Large intestine (tissue), 3 donors: ENCODE measurements at regions not wholly inside any gene's neighbourhood (a gene's known extent, or its start where the extent isn't known, plus 50 kb on each side); places are given as distances from the start of the nearest gene placed in this dataset.

Experiments
- DNase-seq, 2 donors: peaks; one replicate each; pipeline versions ENCODE4 v3.0.0 to v3.0.0-alpha.2; 2013
- H3K27ac ChIP-seq: one replicate; pipeline ENCODE4 v1.5.1; 2013; ENCODE audit warnings: low read length
- H3K27me3 ChIP-seq: 2 replicates; pipeline ENCODE4 v1.6.1; 2013; ENCODE audit warnings: low read length; ENCODE audit not compliant: control insufficient read depth, insufficient read depth
- H3K36me3 ChIP-seq: 2 replicates; pipeline ENCODE4 v1.6.1; 2013; ENCODE audit warnings: low read length; ENCODE audit not compliant: control insufficient read depth, insufficient read depth
- H3K4me1 ChIP-seq: one replicate; pipeline ENCODE4 v1.6.1; 2013; ENCODE audit warnings: low read length; ENCODE audit not compliant: control insufficient read depth, insufficient read depth
- H3K4me3 ChIP-seq: one replicate; pipeline ENCODE4 v1.5.1; 2013; ENCODE audit warnings: low read length
- H3K9me3 ChIP-seq: one replicate; pipeline ENCODE4 v1.6.1; 2013; ENCODE audit warnings: mild to moderate bottlenecking, low read depth, low read length, moderate library complexity; ENCODE audit not compliant: control insufficient read depth
- WGBS: methylation state at CpG from one replicate; pipeline ENCODE4 v1.1.5; 2013; ENCODE audit warnings: low lambda C conversion rate; ENCODE audit not compliant: insufficient coverage; 5-methylcytosine and 5-hydroxymethylcytosine counted together

DNA sequence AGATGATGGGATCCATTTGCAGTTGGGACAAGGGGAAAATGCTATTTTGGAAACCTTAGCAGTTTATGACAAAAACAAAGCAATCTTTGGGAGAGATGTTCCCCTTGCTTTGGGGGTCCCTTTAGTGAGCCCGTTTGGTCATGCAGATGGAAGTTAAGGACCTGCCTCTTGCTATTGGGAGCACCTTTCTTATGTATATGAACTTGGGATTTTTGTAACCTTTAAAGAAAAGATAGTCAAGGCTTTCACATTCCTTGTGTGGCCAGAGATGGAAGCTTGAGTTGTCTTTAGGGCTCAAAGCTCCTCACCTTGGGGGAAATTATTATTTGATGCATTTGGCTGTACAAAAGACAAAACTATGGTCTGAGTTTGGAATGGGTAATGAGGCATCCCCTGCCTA is 179.0 kb upstream of the PLPP4 start:
- no peak for DNase-seq
- Histone ChIP-seq H3K9me3 (no peaks in the 10 kb centered on the region), H3K27ac (no peak overlapping the region), H3K4me3 (no peak overlapping the region), H3K36me3 (no peaks in the 10 kb centered on the region), H3K27me3 (no peaks in the 10 kb centered on the region), H3K4me1 (no peaks in the 10 kb centered on the region)
- no CpG with 5 or more reads among the region's 1 CpG for WGBS

DNA sequence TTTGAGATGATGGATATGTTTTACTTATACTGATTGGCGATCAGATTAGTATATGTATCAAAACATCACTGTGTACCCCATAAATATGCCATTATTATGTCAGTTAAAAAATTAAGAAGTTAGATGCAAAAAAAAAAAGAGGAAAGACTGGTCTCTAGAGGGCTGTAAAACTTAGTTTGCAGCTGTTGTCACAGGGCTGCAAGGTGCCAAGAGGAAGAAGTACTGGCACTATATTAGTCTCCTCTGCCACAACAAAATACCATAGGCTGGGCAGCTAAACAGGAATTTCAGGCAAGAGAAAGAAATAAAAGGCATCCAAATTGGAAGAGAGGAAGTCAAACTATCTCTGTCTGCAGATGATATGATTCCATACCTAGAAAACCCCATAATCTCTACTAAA is 177.8 kb upstream of the PLPP4 start:
- H3K4me3 ChIP-seq, result no peak overlapping the region
- no peaks in the 10 kb centered on the region for H3K27me3 ChIP-seq
- no peaks in the 10 kb centered on the region for H3K4me1 ChIP-seq
- H3K27ac ChIP-seq, result no peak overlapping the region
- WGBS, result no CpG with 5 or more reads among the region's 1 CpG
- no peak for DNase-seq
- H3K9me3 ChIP-seq, result no peaks in the 10 kb centered on the region
- no peaks in the 10 kb centered on the region for H3K36me3 ChIP-seq

DNA sequence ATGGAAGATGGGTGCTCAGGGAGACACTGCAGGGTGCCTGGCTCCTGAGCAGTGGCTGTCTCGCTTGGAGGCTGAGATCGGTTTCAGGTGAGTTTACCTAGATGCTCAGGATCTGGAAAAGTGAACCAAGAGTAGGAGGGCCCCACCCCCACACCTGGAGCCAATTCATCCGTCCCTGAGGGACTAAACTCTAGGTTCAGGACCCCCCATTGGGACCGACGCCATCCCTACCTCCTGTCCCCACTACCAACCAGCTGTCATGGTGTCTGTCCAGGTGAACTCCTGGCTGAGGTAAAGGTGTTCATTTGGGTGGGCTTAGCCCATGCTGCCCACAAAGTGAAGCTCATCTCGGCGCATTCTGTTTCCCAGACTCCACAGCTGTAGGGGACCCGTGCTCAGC is 174.6 kb upstream of the PLPP4 start:
- H3K4me3 ChIP-seq, result no peak overlapping the region
- no peaks in the 10 kb centered on the region for H3K9me3 ChIP-seq
- no peak overlapping the region for H3K27ac ChIP-seq
- DNase-seq, result no peak
- no peaks in the 10 kb centered on the region for H3K27me3 ChIP-seq
- WGBS, result no CpG with 5 or more reads among the region's 8 CpGs
- no peaks in the 10 kb centered on the region for H3K4me1 ChIP-seq
- H3K36me3 ChIP-seq, result no peaks in the 10 kb centered on the region

DNA sequence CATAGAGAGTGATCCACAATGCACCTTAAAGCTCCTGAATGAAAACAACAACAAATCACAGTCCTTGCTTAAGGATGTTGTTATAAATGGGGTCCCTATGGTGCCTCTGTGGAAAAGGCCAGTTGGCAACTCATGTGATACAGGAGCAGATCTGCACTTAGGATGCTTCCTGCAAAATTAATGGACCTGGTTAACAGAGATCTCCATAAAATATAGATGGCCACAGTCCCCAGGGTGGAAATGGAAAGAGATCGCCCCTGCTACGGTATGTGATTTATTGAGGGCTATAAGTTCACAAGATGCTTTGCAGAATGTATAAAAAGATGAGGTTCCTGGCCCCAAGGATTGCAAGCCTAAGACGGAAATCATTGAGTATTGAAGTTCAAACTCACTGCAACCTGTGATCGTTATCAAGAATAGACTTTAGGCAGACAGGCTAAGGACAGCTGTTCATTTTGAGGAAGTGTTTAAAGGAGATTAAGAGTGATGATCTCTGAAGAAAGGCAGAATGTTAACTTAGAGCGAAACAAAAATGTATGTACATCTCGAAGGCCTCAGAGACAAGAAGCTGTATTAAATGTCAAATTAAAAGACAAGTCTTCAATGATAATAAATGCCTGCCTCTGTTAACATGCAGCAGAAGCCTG is 174.1 kb upstream of the PLPP4 start:
- no peak for DNase-seq
- H3K27ac ChIP-seq, result no peak overlapping the region
- no peaks in the 10 kb centered on the region for H3K9me3 ChIP-seq
- H3K4me1 ChIP-seq, result no peaks in the 10 kb centered on the region
- no peak overlapping the region for H3K4me3 ChIP-seq
- no peaks in the 10 kb centered on the region for H3K27me3 ChIP-seq
- 87% methylated on average over 3 of the region's 6 CpGs for WGBS
- H3K36me3 ChIP-seq, result no peaks in the 10 kb centered on the region

DNA sequence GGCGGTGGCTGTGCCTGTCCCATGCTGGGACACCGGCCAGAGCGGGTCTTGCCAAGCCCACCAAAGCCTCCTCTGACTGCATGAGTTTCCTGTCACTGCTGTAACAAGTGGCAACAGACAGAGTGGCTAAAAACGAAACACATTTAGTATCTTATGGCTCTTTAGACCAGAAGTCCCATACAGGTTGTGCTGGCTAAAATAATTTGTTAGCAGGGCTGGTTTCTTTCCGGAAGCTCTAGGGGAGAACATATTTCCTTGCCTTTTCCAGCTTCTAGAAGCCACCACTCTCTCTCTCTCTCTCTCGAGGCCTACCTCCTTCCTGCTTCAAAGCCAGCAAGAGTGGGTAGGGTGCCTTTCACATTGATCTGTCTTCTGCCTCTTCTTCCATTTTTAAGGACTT is 171.6 kb upstream of the PLPP4 start:
- Histone ChIP-seq H3K9me3 (no peaks in the 10 kb centered on the region), H3K4me1 (no peaks in the 10 kb centered on the region), H3K27me3 (no peaks in the 10 kb centered on the region), H3K36me3 (no peaks in the 10 kb centered on the region), H3K27ac (no peak overlapping the region), H3K4me3 (no peak overlapping the region)
- no CpG with 5 or more reads among the region's 6 CpGs for WGBS
- DNase-seq, result no peak

DNA sequence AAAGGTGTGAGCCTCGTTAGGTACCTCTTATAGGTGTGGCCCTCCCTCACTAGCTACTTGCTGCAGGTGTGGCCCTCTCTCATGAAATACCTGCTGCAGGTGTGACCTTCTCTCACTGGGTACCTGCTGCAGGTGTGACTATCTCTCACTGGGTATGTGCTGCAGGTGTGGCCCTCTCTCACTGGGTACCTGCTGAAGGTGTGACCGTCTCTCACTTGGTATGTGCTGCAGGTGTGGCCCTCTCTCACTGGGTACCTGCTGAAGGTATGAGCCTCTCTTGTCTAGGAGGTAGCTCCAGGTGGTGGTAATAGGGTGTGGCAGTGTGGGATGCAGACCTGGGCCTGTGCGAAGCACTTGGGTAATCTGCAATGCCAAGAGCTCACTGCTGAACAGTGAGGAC is 170.7 kb upstream of the PLPP4 start:
- Histone ChIP-seq H3K36me3 (no peaks in the 10 kb centered on the region), H3K4me3 (no peak overlapping the region), H3K9me3 (no peaks in the 10 kb centered on the region), H3K27me3 (no peaks in the 10 kb centered on the region), H3K27ac (no peak overlapping the region), H3K4me1 (no peaks in the 10 kb centered on the region)
- DNase-seq, result no peak
- no CpG with 5 or more reads among the region's 3 CpGs for WGBS

DNA sequence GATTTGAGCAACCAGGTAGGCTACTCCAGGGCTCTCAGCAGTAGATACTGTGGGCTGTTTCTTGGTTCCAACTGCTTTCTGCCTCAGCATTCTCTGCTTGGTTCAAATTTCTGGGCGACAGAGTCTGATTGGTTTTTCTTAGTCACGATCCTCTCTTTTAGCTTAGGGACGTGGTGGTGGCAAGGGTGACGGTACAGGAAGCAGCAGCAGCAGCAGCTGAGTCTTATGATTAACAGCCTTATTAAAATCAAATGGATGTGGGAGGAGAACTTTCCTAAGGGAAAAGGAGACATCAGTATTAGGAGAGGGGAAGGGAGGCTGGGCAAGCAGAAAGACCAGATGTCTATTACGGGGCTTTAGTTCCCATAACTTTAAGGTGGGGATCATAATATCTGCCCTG is 156.5 kb upstream of the PLPP4 start:
- Histone ChIP-seq H3K36me3 (no peaks in the 10 kb centered on the region), H3K9me3 (no peaks in the 10 kb centered on the region), H3K27me3 (no peaks in the 10 kb centered on the region), H3K4me1 (no peaks in the 10 kb centered on the region), H3K4me3 (no peak overlapping the region), H3K27ac (no peak overlapping the region)
- DNase-seq, result no peak
- no CpG with 5 or more reads among the region's 5 CpGs for WGBS

DNA sequence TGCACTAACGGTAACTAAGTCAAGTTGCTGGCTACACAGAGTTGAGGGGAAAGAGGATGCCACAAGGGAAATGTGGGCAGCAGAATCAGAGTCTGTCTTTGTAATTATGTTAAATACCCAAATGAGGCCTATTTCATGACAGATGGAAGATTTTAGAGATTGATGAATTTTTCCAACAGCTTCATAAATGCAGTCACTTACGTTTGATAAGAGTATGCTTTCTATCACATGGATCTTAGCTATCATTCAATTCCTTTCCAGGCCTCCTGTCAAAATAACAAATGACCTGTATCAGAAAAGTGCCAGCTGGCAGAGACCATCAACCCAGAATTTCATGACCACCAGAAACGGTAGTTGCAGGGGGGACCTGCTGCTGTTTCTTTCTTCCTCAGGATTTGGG is 148.4 kb upstream of the PLPP4 start:
- no peak for DNase-seq
- H3K36me3 ChIP-seq, result no peaks in the 10 kb centered on the region
- no peaks in the 10 kb centered on the region for H3K4me1 ChIP-seq
- 60% methylated on average over 1 of the region's 3 CpGs for WGBS
- H3K27me3 ChIP-seq, result no peaks in the 10 kb centered on the region
- no peaks in the 10 kb centered on the region for H3K9me3 ChIP-seq
- no peak overlapping the region for H3K27ac ChIP-seq
- H3K4me3 ChIP-seq, result no peak overlapping the region

DNA sequence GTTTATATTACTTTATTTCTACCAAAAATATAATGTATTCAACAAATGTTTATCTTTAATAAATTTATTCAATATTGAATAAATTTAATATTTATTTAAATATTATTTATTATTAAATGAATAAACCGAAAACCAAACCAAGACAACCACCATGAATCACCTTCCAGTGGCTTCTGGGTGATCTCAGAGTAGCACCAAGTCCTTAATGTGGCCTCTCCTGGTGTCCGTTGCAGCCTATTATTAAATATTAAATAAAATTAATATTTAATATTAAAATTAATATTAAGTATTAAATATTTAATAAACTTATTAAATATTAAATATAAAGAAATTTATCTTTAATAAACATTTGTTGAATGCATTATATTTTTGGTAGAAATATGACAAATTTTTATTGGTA is 143.3 kb upstream of the PLPP4 start:
- Histone ChIP-seq H3K4me1 (no peaks in the 10 kb centered on the region), H3K27ac (no peak overlapping the region), H3K4me3 (no peak overlapping the region), H3K9me3 (no peaks in the 10 kb centered on the region), H3K36me3 (no peaks in the 10 kb centered on the region), H3K27me3 (no peaks in the 10 kb centered on the region)
- 86% methylated on average over 1 of the region's 2 CpGs for WGBS
- no peak for DNase-seq

DNA sequence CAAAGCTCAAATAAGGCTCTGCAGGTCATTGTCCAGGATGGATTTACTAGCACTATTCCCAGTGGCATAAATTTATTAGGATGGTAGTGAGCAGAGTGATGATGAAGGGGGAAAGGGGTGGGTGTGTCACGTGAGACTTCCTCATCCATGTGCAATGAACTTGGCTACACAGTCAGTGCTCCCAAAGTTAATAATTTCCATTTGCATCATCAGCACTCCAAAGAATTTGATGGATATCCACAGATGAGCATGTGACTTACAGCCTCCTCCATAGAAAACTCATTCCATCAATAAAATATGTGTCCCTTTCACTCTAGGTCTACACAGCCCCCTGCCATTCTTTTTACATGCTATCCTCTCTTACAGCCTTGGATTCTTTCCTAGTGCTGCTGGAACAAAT is 142.6 kb upstream of the PLPP4 start:
- Histone ChIP-seq H3K36me3 (no peaks in the 10 kb centered on the region), H3K4me3 (no peak overlapping the region), H3K27me3 (no peaks in the 10 kb centered on the region), H3K27ac (no peak overlapping the region), H3K9me3 (no peaks in the 10 kb centered on the region), H3K4me1 (no peaks in the 10 kb centered on the region)
- DNase-seq, result no peak
- WGBS, result no CpG with 5 or more reads among the region's 1 CpG

DNA sequence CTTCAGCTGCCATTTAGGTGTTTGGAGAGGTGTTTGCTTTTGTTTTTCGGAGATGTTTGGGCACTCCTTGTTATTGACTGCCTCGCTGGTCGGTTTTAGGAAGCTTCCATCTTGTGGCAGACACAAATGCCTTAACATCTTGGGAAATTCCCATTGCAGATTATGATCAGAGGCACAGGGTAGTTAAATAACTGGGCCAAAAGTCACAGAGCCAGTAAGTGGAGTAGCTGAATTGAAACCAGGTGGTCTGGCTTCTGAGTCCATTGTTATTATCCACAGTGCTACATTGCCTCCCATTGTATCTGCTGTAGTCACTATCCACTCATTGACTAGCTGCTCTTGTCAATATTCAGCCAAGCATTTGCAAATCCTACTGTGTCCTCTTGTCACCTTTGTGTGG is 138.2 kb upstream of the PLPP4 start:
- H3K9me3 ChIP-seq, result no peaks in the 10 kb centered on the region
- H3K4me1 ChIP-seq, result no peaks in the 10 kb centered on the region
- DNase-seq, result no peak
- H3K36me3 ChIP-seq, result no peaks in the 10 kb centered on the region
- no peak overlapping the region for H3K27ac ChIP-seq
- H3K27me3 ChIP-seq, result no peaks in the 10 kb centered on the region
- 70% methylated on average over 2 of the region's 3 CpGs for WGBS
- no peak overlapping the region for H3K4me3 ChIP-seq
